Uterus (tissue), 3 donors: ENCODE measurements at regions not wholly inside any gene's neighbourhood (a gene's known extent, or its start where the extent isn't known, plus 50 kb on each side); places are given as distances from the start of the nearest gene placed in this dataset.

Experiments used
- DNase-seq, 2 donors: peaks; one replicate each; pipeline ENCODE4 v3.0.0-alpha.2; 2019 to 2020
- H3K27ac ChIP-seq, 2 donors: fragments of 200-600 bp; sonication (generic); 1 replicate in 1 of 2; 2 replicates in 1 of 2; pipeline ENCODE4 v1.5.1; 2016 to 2018
- H3K27me3 ChIP-seq, 2 donors: fragments of 200-600 bp; sonication (generic); one replicate each; pipeline ENCODE4 v1.5.1; 2018 to 2019; ENCODE audit warnings: control low read depth in 1 of 2
- H3K36me3 ChIP-seq, 2 donors: fragments of 200-600 bp; sonication (generic); one replicate each; pipeline ENCODE4 v1.5.1; 2019; ENCODE audit warnings: control low read depth in 1 of 2
- H3K4me1 ChIP-seq, 2 donors: fragments of 200-600 bp; sonication (generic); one replicate each; pipeline ENCODE4 v1.5.1; 2018 to 2019; ENCODE audit warnings: control low read depth in 1 of 2
- H3K4me3 ChIP-seq, 2 donors: fragments of 200-600 bp; sonication (generic); 1 replicate in 1 of 2; 2 replicates in 1 of 2; pipeline ENCODE4 v1.5.1; 2018 to 2019; ENCODE audit warnings: mild to moderate bottlenecking in 1 of 2
- H3K9me3 ChIP-seq, 2 donors: fragments of 200-600 bp; sonication (generic); one replicate each; pipeline ENCODE4 v1.5.1; 2019; ENCODE audit warnings: control low read depth in 1 of 2
- POLR2A ChIP-seq, 2 donors: fragments of 450-650 bp; IDR thresholded peaks; one replicate each; pipeline ENCODE4 v1.6.1; 2016; ENCODE audit warnings: antibody characterized with exemption in 2 of 2, mild to moderate bottlenecking in 1 of 2, moderate library complexity in 1 of 2
- intact Hi-C: fragments of 100-400 bp; cut with DNase I; formaldehyde crosslinking; loops from one replicate; pipeline ENCODE4 v1.15.1; 2023; ENCODE audit warnings: low total_unique reads
- TF ChIP-seq, protein P1 (sequence below), 4 experiments: fragments of 200-600 bp in 2 of 4; fragments of 450-650 bp in 2 of 4; sonication (generic) in 2 of 4; IDR thresholded peaks; one replicate each; pipeline ENCODE4 v1.5.1; 2016 to 2019; ENCODE audit warnings: antibody characterized with exemption in 4 of 4, mild to moderate bottlenecking in 2 of 4, moderate library complexity in 1 of 4
- donor health status: DM: yes; HTN: yes; CAD: no.

DNA sequence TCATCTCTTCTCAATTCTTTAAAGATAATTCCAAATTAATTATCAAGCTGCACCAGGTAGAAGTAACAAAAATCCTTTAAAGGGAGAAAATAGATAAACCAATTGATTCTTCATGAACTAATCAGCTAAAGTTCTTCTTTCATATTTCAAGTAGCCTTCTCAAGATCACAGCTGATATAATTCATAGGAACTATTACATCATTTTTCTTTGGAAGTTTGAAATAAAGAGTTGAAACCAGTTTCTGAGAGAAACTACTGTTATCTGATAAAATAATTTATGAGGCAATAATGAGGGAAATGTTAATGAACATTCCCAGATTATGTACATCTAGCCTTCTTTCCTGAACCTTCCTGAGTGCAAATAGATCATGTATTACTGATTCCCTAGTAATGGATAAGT, 484.9 kb downstream of the METTL4 start:
- TF ChIP-seq, protein P1, sequence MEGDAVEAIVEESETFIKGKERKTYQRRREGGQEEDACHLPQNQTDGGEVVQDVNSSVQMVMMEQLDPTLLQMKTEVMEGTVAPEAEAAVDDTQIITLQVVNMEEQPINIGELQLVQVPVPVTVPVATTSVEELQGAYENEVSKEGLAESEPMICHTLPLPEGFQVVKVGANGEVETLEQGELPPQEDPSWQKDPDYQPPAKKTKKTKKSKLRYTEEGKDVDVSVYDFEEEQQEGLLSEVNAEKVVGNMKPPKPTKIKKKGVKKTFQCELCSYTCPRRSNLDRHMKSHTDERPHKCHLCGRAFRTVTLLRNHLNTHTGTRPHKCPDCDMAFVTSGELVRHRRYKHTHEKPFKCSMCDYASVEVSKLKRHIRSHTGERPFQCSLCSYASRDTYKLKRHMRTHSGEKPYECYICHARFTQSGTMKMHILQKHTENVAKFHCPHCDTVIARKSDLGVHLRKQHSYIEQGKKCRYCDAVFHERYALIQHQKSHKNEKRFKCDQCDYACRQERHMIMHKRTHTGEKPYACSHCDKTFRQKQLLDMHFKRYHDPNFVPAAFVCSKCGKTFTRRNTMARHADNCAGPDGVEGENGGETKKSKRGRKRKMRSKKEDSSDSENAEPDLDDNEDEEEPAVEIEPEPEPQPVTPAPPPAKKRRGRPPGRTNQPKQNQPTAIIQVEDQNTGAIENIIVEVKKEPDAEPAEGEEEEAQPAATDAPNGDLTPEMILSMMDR (IDR thresholded peaks at IDR 0.05): no peak
- no peak for TF ChIP-seq POLR2A (IDR thresholded peaks at IDR 0.05)
- H3K27me3 ChIP-seq: no peaks in the 10 kb centered on the region
- intact Hi-C loops: no loop called here
- no peaks in the 10 kb centered on the region for H3K4me1 ChIP-seq
- no peak overlapping the region for H3K4me3 ChIP-seq
- no peak for DNase-seq
- no peak overlapping the region for H3K27ac ChIP-seq
- no peaks in the 10 kb centered on the region for H3K9me3 ChIP-seq
- H3K36me3 ChIP-seq: no peaks in the 10 kb centered on the region

DNA sequence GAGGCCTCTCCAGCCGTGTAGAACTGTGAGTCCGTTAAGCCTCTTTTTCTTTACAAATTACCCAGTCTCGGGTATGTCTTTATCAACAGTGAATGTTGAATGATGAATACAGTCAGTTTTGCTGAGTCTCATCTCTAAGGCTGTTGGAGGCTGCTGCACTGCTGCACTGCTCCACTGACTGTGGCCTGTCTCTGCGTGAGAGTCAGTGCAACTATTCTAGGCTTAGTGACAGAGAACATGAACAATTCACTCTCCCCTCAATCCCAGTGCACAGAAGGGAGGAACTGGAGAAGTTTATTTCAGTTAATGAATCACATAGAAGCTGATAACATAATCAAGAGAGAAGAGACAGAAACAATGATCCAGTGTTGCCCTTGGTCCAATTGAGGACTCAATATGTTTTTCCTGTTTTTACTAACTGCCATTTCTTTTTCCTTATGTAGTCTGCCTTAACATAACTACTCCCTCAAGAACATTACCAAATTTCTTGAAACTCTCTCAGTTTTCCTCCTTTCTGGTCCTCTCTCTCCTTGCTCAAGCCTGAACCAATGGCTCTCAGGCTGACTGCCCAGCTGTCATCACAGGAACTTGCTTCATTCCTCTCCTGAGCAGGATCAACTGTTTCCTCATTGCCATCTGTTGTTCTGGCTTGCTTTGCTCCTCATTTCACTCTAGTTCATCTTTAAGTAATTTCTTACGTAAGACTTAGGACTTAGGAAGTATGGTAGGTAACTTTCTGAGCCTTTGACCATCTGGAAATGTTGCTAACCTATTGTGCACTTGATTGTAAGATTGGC, 483.2 kb downstream of the METTL4 start:
- Histone ChIP-seq H3K27ac (no peak overlapping the region), H3K27me3 (no peaks in the 10 kb centered on the region), H3K9me3 (no peaks in the 10 kb centered on the region), H3K36me3 (no peaks in the 10 kb centered on the region), H3K4me3 (no peak overlapping the region), H3K4me1 (no peaks in the 10 kb centered on the region)
- DNase-seq: peak in 1 of 2 donors; percentile 16
- intact Hi-C loops: no loop called here
- TF ChIP-seq, protein P1 (IDR thresholded peaks at IDR 0.05): no peak
- TF ChIP-seq POLR2A (IDR thresholded peaks at IDR 0.05): no peak

DNA sequence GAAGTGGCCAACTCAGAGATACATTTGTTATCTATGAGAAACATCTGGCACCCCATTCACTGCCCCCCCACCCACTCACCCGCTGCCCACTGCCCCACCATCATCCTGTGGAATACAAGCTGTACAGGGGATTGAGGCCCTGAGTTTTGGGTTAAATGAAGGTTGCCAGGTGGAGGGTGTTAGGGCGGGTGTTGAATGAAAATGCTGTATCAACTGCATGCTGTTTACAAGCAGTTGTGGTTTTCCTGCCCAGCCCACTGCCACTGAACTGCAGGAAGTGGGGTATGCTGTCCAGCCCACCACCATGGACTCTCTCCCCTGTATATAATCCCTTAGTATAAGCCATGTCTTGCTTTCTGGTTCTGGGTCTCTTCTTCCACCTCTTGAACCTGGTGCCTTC, 481.9 kb downstream of the METTL4 start:
- H3K27me3 ChIP-seq: no peaks in the 10 kb centered on the region
- intact Hi-C loops: no loop called here
- no peaks in the 10 kb centered on the region for H3K4me1 ChIP-seq
- no peaks in the 10 kb centered on the region for H3K36me3 ChIP-seq
- DNase-seq: no peak
- H3K9me3 ChIP-seq: no peaks in the 10 kb centered on the region
- no peak overlapping the region for H3K27ac ChIP-seq
- H3K4me3 ChIP-seq: no peak overlapping the region
- no peak for TF ChIP-seq POLR2A (IDR thresholded peaks at IDR 0.05)
- TF ChIP-seq, protein P1 (IDR thresholded peaks at IDR 0.05): no peak

DNA sequence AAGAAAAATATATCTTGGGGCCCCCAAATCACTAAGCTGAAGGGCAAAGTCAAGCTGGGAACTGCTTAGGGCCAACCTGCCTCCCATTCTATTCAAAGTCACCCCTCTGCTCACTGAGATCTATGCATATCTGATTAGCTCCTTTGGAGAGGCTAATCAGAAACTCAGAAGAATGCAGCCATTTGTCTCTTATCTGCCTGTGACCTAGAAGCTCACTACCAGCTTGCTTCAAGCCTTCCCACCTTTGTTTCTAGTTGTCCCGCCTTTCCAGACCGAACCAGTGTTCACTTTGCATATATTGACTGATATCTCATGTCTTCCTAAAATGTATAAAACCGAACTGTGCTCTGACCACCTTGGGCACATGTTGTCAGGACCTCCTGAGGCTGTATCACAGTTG, 479.4 kb downstream of the METTL4 start:
- Histone ChIP-seq H3K27me3 (no peaks in the 10 kb centered on the region), H3K27ac (no peak overlapping the region), H3K9me3 (no peaks in the 10 kb centered on the region), H3K4me3 (no peak overlapping the region), H3K36me3 (no peaks in the 10 kb centered on the region), H3K4me1 (no peaks in the 10 kb centered on the region)
- no peak for DNase-seq
- no peak for TF ChIP-seq POLR2A (IDR thresholded peaks at IDR 0.05)
- TF ChIP-seq, protein P1 (IDR thresholded peaks at IDR 0.05): no peak
- intact Hi-C loops: no loop called here

DNA sequence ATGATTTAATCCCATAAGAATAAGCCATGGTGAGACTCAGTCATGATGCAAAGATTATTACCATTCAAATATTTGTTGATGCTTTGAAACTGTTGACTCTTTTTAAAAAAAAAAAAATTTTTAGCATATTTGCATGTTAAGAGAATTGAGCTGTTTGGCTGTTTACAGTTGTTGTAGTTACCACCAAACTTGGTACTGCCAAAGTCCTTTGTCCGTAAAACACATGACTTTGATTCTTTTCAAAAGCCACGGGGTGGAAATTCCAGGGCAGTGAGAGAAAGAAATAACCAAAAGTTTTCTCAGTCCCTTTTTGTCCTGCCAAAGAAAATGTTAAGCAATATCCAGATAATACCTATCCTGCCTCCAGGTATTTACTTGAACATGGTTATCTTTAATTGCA, 474.8 kb downstream of the METTL4 start:
- no peaks in the 10 kb centered on the region for H3K36me3 ChIP-seq
- intact Hi-C loops: no loop called here
- H3K9me3 ChIP-seq: no peaks in the 10 kb centered on the region
- no peak overlapping the region for H3K27ac ChIP-seq
- TF ChIP-seq, protein P1 (IDR thresholded peaks at IDR 0.05): no peak
- no peak for TF ChIP-seq POLR2A (IDR thresholded peaks at IDR 0.05)
- H3K4me3 ChIP-seq: no peak overlapping the region
- H3K4me1 ChIP-seq: no peaks in the 10 kb centered on the region
- H3K27me3 ChIP-seq: no peaks in the 10 kb centered on the region
- no peak for DNase-seq
